ENCODE measurements at regions not wholly inside any gene's neighbourhood (a gene's known extent, or its start where the extent isn't known, plus 50 kb on each side); places are given as distances from the start of the nearest gene placed in this dataset.
A peak's percentile ranks its signal among the peaks of the same experiment; 100 is the strongest.

DNA sequence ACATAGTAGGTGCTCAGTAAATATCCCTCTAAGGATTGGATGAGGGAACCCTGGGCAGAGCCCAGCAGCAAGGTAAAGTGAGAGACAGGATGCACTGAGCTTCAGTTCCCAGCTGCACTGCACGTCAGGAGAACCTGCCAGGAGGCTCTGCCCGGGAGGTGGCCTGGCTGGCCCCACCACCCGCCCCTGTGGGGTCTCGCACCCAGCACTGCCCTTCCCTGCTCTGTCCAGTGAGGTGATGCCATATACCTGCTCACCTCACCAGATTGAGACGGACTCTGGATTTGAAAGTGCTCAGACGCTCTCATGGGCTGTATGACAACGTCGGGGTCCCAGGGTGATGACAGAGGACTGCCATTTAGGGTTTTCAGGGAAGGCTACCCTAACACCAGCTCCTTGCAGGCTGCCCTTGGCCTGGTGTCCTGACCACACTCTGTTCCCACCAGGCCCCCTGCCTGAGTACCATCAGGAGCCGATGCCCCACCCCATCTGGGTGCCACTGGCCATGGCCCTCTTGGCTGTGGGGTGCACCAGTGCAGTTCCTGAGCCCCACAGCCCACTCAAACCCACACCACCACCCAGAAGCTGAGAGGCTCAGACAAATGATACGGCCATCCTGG, 61.7 kb upstream of the FGF3 start:
- Histone ChIP-seq H3K9ac (ENCODE audit: low read depth, low read length, poor library complexity, severe bottlenecking) (no peak overlapping the region), H3K9me3 (ENCODE audit: insufficient read depth, low read depth, low read length) (no peaks in the 10 kb centered on the region), H3K79me2 (ENCODE audit: insufficient read depth, low read length) (no peaks in the 10 kb centered on the region), H2AFZ (ENCODE audit: low read length) (no peak overlapping the region), H3K4me3 (ENCODE audit: low read length, poor library complexity, severe bottlenecking) (no peak overlapping the region), H3K9me2 (replicated peaks; ENCODE audit: low read depth, low read length) (no peaks in the 10 kb centered on the region), H3K4me2 (ENCODE audit: low read depth, low read length, poor library complexity, severe bottlenecking) (no peak overlapping the region), H3K36me3 (ENCODE audit: insufficient read depth, low read length) (no peaks in the 10 kb centered on the region), H3K27me3 (ENCODE audit: insufficient read depth, low read length, poor library complexity, severe bottlenecking) (no peaks in the 10 kb centered on the region), H3K4me1 (ENCODE audit: insufficient read depth, low read length, poor library complexity, severe bottlenecking) (no peaks in the 10 kb centered on the region), H3F3A (ENCODE audit: low read depth) (no peaks in the 10 kb centered on the region), H4K20me1 (ENCODE audit: insufficient read depth, low read length, poor library complexity, severe bottlenecking) (no peaks in the 10 kb centered on the region)
- TF ChIP-seq EZH2phosphoT487 (IDR thresholded peaks at IDR 0.05; ENCODE audit: borderline replicate concordance), result no peak
- TF ChIP-seq, protein P1, sequence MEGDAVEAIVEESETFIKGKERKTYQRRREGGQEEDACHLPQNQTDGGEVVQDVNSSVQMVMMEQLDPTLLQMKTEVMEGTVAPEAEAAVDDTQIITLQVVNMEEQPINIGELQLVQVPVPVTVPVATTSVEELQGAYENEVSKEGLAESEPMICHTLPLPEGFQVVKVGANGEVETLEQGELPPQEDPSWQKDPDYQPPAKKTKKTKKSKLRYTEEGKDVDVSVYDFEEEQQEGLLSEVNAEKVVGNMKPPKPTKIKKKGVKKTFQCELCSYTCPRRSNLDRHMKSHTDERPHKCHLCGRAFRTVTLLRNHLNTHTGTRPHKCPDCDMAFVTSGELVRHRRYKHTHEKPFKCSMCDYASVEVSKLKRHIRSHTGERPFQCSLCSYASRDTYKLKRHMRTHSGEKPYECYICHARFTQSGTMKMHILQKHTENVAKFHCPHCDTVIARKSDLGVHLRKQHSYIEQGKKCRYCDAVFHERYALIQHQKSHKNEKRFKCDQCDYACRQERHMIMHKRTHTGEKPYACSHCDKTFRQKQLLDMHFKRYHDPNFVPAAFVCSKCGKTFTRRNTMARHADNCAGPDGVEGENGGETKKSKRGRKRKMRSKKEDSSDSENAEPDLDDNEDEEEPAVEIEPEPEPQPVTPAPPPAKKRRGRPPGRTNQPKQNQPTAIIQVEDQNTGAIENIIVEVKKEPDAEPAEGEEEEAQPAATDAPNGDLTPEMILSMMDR (conservative IDR thresholded peaks at IDR 0.05; ENCODE audit: low read length), result no peak

DNA sequence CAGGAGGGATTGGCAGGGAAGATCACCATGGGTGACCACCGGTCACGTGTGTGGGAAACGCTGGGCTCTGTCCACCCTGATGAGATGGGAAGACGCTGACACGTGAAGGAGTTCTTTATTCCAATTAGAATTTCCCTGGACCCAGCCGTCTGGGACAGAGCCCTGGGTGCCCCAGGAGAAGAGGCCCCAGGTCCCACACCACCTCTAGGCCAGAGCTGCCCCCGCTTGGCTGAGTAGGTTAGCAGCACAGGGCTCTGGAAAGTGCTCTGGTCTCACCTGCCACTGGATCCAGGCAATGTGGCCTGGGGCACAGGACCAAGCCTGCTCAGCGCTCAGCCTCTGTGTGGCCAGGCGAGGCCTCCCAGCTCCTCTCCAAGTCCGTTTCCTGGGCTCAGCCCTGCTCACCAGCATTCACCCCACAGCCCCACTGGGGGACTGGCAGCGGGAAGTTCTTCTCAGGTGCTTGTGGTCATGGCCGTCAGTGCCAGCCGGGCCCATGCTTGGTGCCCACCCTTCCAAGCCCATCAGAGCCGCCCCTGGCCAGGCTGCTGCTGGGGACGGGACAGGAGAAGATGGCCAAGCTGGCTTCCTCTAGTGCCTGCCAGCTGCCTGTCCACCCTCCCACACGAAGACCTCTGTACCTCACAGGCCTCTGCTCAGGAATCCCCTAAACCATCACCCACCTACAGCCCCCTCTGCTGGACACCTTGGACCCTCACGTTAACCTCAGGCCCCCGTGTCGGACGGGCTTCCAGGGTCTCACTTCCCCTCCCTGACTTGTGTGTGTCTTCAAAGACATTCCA, 62.5 kb upstream of the FGF3 start:
- Histone ChIP-seq H3K79me2 (ENCODE audit: insufficient read depth, low read length) (no peaks in the 10 kb centered on the region), H3F3A (ENCODE audit: low read depth) (no peaks in the 10 kb centered on the region), H3K4me3 (ENCODE audit: low read length, poor library complexity, severe bottlenecking) (no peak overlapping the region), H3K4me1 (ENCODE audit: insufficient read depth, low read length, poor library complexity, severe bottlenecking) (no peaks in the 10 kb centered on the region), H2AFZ (ENCODE audit: low read length) (no peak overlapping the region), H3K36me3 (ENCODE audit: insufficient read depth, low read length) (no peaks in the 10 kb centered on the region), H3K27me3 (ENCODE audit: insufficient read depth, low read length, poor library complexity, severe bottlenecking) (no peaks in the 10 kb centered on the region), H3K9ac (ENCODE audit: low read depth, low read length, poor library complexity, severe bottlenecking) (no peak overlapping the region), H4K20me1 (ENCODE audit: insufficient read depth, low read length, poor library complexity, severe bottlenecking) (no peaks in the 10 kb centered on the region), H3K9me2 (replicated peaks; ENCODE audit: low read depth, low read length) (no peaks in the 10 kb centered on the region), H3K4me2 (ENCODE audit: low read depth, low read length, poor library complexity, severe bottlenecking) (no peak overlapping the region), H3K9me3 (ENCODE audit: insufficient read depth, low read depth, low read length) (no peaks in the 10 kb centered on the region)
- TF ChIP-seq, protein P1 (conservative IDR thresholded peaks at IDR 0.05; ENCODE audit: low read length), result peak; percentile 46
- TF ChIP-seq EZH2phosphoT487 (IDR thresholded peaks at IDR 0.05; ENCODE audit: borderline replicate concordance), result no peak

DNA sequence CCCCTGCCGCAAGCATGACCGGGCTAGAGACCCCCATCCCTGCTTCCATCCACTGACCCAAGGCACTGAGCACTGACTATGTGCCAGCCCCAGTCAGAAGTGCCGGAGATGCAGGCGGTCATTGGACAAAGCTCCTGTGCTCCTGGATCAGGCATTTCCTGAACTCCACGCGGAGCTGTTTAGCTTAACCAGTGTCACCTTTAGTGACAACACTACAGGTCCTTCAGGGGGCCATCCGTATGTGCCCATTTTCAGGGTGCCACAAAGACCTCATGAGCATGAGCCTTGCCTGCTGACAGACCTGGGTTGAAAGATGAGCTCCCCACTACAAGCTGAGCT, 63.0 kb upstream of the FGF3 start:
- Histone ChIP-seq H3K4me2 (ENCODE audit: low read depth, low read length, poor library complexity, severe bottlenecking) (no peak overlapping the region), H3K79me2 (ENCODE audit: insufficient read depth, low read length) (no peaks in the 10 kb centered on the region), H2AFZ (ENCODE audit: low read length) (no peak overlapping the region), H3K9me3 (ENCODE audit: insufficient read depth, low read depth, low read length) (no peaks in the 10 kb centered on the region), H3K36me3 (ENCODE audit: insufficient read depth, low read length) (no peaks in the 10 kb centered on the region), H3K4me1 (ENCODE audit: insufficient read depth, low read length, poor library complexity, severe bottlenecking) (no peaks in the 10 kb centered on the region), H3K27me3 (ENCODE audit: insufficient read depth, low read length, poor library complexity, severe bottlenecking) (no peaks in the 10 kb centered on the region), H3K4me3 (ENCODE audit: low read length, poor library complexity, severe bottlenecking) (no peak overlapping the region), H3K9me2 (replicated peaks; ENCODE audit: low read depth, low read length) (no peaks in the 10 kb centered on the region), H3K9ac (ENCODE audit: low read depth, low read length, poor library complexity, severe bottlenecking) (no peak overlapping the region), H4K20me1 (ENCODE audit: insufficient read depth, low read length, poor library complexity, severe bottlenecking) (no peaks in the 10 kb centered on the region), H3F3A (ENCODE audit: low read depth) (no peaks in the 10 kb centered on the region)
- no peak for TF ChIP-seq EZH2phosphoT487 (IDR thresholded peaks at IDR 0.05; ENCODE audit: borderline replicate concordance)
- TF ChIP-seq, protein P1 (conservative IDR thresholded peaks at IDR 0.05; ENCODE audit: low read length), result no peak
